Esophagus squamous epithelium (tissue), 5 donors: ENCODE measurements at regions not wholly inside any gene's neighbourhood (a gene's known extent, or its start where the extent isn't known, plus 50 kb on each side); places are given as distances from the start of the nearest gene placed in this dataset.

ENCODE experiments used
- DNase-seq: peaks from one replicate; lab custom pipeline; 2025; lab: John Stamatoyannopoulos, UW
- H3K27ac ChIP-seq, 4 donors: fragments of 200-600 bp; sonication (generic); one replicate each; pipeline ENCODE4 v1.5.1; 2016 to 2019; ENCODE audit warnings: mild to moderate bottlenecking in 1 of 4
- H3K27me3 ChIP-seq, 4 donors: fragments of 200-600 bp; sonication (generic); 1 replicate in 3 of 4; 2 replicates in 1 of 4; pipeline versions ENCODE4 v1.5.1 to v1.6.0; 2017 to 2021; ENCODE audit warnings: antibody characterized with exemption in 1 of 4
- H3K36me3 ChIP-seq, 3 donors: fragments of 200-600 bp; sonication (generic); one replicate each; pipeline ENCODE4 v1.5.1; 2016 to 2019
- H3K4me1 ChIP-seq, 3 donors: fragments of 200-600 bp; sonication (generic); one replicate each; pipeline ENCODE4 v1.5.1; 2017 to 2019
- H3K4me3 ChIP-seq, 4 donors: fragments of 200-600 bp; sonication (generic); 1 replicate in 3 of 4; 2 replicates in 1 of 4; pipeline ENCODE4 v1.5.1; 2016 to 2019; ENCODE audit warnings: mild to moderate bottlenecking in 2 of 4, moderate library complexity in 1 of 4
- H3K9me3 ChIP-seq, 3 donors: fragments of 200-600 bp; sonication (generic); one replicate each; pipeline ENCODE4 v1.5.1; 2016 to 2019
- POLR2A ChIP-seq, 4 donors: fragments of 450-650 bp; IDR thresholded peaks; one replicate each; pipeline ENCODE4 v1.6.1; 2017; ENCODE audit warnings: antibody characterized with exemption in 4 of 4, mild to moderate bottlenecking in 4 of 4, moderate library complexity in 3 of 4
- WGBS, 2 donors: methylation state at CpG; one replicate each; pipeline ENCODE4 v1.1.5; 2018; 5-methylcytosine and 5-hydroxymethylcytosine counted together
- intact Hi-C: fragments of 100-400 bp; cut with DNase I; formaldehyde crosslinking; loops from one replicate; pipeline ENCODE4 v1.15.0; 2022
- TF ChIP-seq, protein P1 (sequence below), 6 experiments: fragments of 450-650 bp in 4 of 6; fragments of 200-600 bp in 2 of 6; sonication (generic) in 2 of 6; IDR thresholded peaks; one replicate each; pipeline ENCODE4 v1.5.1; 2016 to 2019; ENCODE audit warnings: antibody characterized with exemption in 6 of 6, mild to moderate bottlenecking in 4 of 6, moderate library complexity in 4 of 6
- donor health status: DM: yes; HTN: yes; CAD: no.

DNA sequence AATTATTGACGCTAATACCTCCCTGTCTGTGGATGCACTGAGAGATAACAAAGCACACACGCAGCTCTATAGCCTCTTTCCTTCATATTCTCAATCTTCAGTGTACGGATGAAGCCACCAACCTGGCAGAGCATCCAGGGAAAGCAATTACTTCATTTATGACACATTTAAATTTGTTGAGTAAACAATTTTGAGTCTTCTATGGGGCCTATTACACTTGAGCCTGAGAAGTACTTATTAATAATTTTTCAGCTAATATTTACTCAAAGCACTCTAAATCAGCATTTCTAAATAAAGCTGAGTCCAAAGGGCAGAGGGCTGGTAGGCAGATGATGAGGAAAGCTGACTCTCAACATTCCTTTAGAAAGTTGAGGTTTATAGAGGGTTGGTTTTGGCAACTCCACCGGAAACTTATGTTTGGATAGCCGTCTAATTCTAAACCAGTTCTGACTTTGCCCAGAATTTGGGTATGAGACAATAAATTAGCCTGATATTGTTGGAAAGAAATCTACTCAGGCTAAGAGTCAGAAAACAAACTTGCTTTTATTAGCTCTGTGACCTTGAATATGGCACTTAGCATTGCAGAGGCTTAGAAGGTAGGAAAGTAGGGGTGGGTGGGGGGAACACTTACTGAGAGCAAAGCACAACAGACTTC is 643.5 kb downstream of the CDH11 start:
- intact Hi-C loops, result no loop called here
- Histone ChIP-seq H3K4me1 (peaks cover 0 to 5% (median 3%) of the 10 kb centered on the region in 3 donors), H3K9me3 (no peaks in the 10 kb centered on the region), H3K4me3 (no peak overlapping the region), H3K27ac (no peak overlapping the region), H3K36me3 (no peaks in the 10 kb centered on the region), H3K27me3 (no peaks in the 10 kb centered on the region)
- no peak for DNase-seq
- WGBS, 2 donors, result 29 to 35% methylated on average over 5 of the region's 5 CpGs
- no peak for TF ChIP-seq POLR2A (IDR thresholded peaks at IDR 0.05)
- TF ChIP-seq, protein P1, sequence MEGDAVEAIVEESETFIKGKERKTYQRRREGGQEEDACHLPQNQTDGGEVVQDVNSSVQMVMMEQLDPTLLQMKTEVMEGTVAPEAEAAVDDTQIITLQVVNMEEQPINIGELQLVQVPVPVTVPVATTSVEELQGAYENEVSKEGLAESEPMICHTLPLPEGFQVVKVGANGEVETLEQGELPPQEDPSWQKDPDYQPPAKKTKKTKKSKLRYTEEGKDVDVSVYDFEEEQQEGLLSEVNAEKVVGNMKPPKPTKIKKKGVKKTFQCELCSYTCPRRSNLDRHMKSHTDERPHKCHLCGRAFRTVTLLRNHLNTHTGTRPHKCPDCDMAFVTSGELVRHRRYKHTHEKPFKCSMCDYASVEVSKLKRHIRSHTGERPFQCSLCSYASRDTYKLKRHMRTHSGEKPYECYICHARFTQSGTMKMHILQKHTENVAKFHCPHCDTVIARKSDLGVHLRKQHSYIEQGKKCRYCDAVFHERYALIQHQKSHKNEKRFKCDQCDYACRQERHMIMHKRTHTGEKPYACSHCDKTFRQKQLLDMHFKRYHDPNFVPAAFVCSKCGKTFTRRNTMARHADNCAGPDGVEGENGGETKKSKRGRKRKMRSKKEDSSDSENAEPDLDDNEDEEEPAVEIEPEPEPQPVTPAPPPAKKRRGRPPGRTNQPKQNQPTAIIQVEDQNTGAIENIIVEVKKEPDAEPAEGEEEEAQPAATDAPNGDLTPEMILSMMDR (IDR thresholded peaks at IDR 0.05), result no peak

DNA sequence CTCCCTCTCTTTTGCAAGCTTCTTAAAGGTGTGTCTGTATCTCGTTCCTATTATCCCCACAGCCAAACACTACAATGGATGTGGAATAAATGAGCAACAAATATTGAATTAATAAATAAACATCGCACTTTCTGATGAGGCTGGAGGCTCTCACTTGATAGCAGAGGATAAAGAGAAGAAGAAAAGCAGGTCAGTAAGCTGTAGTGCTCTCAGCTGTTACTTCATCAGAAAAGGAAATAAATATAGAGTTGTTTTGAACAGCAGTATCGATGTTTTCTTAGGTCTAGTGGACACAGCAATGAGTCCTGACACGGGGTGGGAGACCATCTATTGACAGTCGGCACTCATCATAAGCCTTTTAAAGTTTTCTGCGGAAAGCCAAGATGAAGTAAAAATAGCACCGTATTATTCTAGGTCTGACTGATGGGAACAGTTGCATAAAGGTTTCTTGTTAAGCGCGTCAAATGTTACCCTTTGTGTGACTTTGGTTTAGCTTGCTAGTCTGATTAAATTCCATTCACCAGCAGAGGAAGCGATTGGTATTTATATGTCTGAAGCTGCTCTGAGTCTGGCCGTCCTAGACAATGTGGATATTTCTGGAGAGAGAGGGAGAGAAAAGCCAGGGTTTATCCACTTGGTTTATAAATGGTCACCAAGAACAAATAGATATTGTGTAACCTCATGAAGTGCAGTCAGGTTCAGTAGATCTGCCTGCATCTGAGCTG is 646.1 kb downstream of the CDH11 start:
- no peak overlapping the region for H3K27ac ChIP-seq
- H3K36me3 ChIP-seq, result no peaks in the 10 kb centered on the region
- no peaks in the 10 kb centered on the region for H3K27me3 ChIP-seq
- no peak for DNase-seq
- intact Hi-C loops, result no loop called here
- no peaks in the 10 kb centered on the region for H3K9me3 ChIP-seq
- TF ChIP-seq, protein P1 (IDR thresholded peaks at IDR 0.05), result no peak
- TF ChIP-seq POLR2A (IDR thresholded peaks at IDR 0.05), result no peak
- H3K4me3 ChIP-seq, result no peak overlapping the region
- peaks cover 0 to 5% (median 3%) of the 10 kb centered on the region in 3 donors for H3K4me1 ChIP-seq
- 61 to 75% methylated on average over 11 of the region's 11 CpGs for WGBS, 2 donors

DNA sequence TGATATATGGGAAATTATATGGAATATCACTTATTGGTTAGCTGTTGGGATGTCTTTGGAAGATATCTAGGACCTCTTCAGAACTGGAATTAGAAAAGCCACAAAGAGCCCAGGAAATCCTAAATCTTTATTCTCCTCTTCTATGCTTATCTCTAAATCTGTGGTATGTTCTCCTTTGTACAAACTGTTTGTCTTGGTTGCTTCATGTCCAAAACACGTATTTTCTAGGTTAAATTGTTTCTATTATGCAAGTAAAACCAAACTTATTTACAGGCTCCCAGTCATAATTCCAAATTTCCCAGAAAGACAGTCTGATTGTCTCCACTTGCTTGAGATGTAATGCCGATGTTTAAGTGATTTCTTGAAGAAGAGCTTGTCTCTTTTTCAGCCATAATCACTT is 650.9 kb downstream of the CDH11 start:
- 52 to 69% methylated on average over 2 of the region's 2 CpGs for WGBS, 2 donors
- H3K36me3 ChIP-seq, result no peaks in the 10 kb centered on the region
- no peaks in the 10 kb centered on the region for H3K9me3 ChIP-seq
- H3K27ac ChIP-seq, result no peak overlapping the region
- intact Hi-C loops, result no loop called here
- H3K27me3 ChIP-seq, result no peaks in the 10 kb centered on the region
- TF ChIP-seq, protein P1 (IDR thresholded peaks at IDR 0.05), result no peak
- TF ChIP-seq POLR2A (IDR thresholded peaks at IDR 0.05), result no peak
- H3K4me1 ChIP-seq, result no peaks in the 10 kb centered on the region
- no peak overlapping the region for H3K4me3 ChIP-seq
- DNase-seq, result no peak

DNA sequence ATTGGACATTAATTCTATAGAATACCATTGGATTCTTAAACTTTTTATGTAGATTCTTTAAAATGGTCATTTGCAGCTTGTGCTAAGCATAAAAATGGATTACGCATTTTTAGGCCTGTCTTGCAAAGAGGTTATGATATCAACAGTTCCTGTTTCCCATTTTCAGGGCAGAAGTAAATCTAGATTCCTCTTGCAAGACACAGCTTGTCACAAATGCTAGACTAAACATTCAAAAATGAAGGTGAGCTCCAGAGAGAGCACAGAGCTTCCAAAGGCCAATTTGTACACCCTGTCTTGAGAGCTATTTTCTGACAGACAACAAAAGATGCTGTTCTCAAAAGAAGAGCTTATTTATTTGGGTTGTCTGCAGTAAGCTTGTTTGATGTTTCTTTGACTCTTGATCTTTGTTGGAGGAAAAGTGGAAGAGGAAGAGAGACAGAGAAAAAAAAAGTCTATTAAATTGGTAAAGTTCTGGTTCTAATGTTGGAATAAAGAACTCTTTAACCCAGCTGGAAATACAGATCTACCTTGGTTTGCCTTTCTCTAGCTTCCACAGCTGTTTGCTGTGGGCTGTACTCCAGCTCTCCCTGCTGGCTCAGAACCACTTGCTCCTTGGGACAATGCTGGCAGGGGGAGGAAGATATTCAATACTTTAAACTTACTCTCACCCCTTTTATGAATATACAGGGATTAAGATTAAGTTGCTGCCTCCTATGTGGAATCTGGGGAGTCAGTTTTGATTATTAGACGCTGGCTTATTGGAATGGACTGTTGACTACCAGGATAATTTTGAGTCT is 651.8 kb downstream of the CDH11 start:
- Histone ChIP-seq H3K4me3 (no peak overlapping the region), H3K27ac (no peak overlapping the region), H3K27me3 (no peaks in the 10 kb centered on the region), H3K9me3 (no peaks in the 10 kb centered on the region), H3K36me3 (no peaks in the 10 kb centered on the region), H3K4me1 (no peaks in the 10 kb centered on the region)
- DNase-seq, result no peak
- TF ChIP-seq POLR2A (IDR thresholded peaks at IDR 0.05), result no peak
- TF ChIP-seq, protein P1 (IDR thresholded peaks at IDR 0.05), result no peak
- intact Hi-C loops, result no loop called here
- 42 to 55% methylated on average over 2 of the region's 2 CpGs for WGBS, 2 donors

DNA sequence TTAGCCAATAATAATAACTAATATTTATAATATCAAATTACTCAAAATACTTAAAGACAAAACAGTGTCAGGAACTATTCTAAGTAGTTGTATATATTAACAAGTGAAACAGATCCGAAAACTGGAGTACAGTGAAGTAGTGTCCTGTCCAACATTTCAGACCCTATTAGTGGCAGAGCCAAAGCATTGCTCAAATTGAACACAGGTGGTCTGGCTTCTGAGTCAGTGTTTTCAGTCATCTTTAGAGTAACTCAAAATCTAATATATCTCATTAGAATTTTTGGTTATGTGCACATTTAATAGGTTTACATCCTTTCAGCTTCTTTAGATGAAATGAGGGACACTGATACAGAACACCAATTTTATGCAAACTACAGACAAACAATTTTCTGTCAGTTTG is 652.5 kb downstream of the CDH11 start:
- no peaks in the 10 kb centered on the region for H3K27me3 ChIP-seq
- WGBS, 2 donors, result 72 to 75% methylated on average over 1 of the region's 1 CpG
- TF ChIP-seq, protein P1 (IDR thresholded peaks at IDR 0.05), result no peak
- no peak for TF ChIP-seq POLR2A (IDR thresholded peaks at IDR 0.05)
- intact Hi-C loops, result no loop called here
- H3K9me3 ChIP-seq, result no peaks in the 10 kb centered on the region
- H3K27ac ChIP-seq, result no peak overlapping the region
- H3K4me1 ChIP-seq, result no peaks in the 10 kb centered on the region
- H3K4me3 ChIP-seq, result no peak overlapping the region
- DNase-seq, result no peak
- no peaks in the 10 kb centered on the region for H3K36me3 ChIP-seq
